Cardiac fibroblast (primary cell): ENCODE measurements at regions not wholly inside any gene's neighbourhood (a gene's known extent, or its start where the extent isn't known, plus 50 kb on each side); places are given as distances from the start of the nearest gene placed in this dataset.
"Not testable (repeated sequence)": the region's sequence is repeated elsewhere in the genome, so short reads cannot be mapped to it uniquely, and the experiment has no call there.

ENCODE experiments used
- DNase-seq, 2 donors: peaks; one replicate each; pipeline versions ENCODE4 v3.0.0 to v3.0.0-alpha.2; 2010; ENCODE audit warnings: low read depth in 2 of 2
- H3K4me3 ChIP-seq, 2 donors: replicated peaks in 1 of 2; 1 replicate in 1 of 2; 2 replicates in 1 of 2; pipeline ENCODE4 v1.5.1; 2011; ENCODE audit warnings: low read depth in 2 of 2, low read length in 2 of 2, mild to moderate bottlenecking in 2 of 2, moderate library complexity in 1 of 2
- TF ChIP-seq, protein P1 (sequence below): IDR thresholded peaks from one replicate; pipeline ENCODE4 v1.5.1; 2011; ENCODE audit warnings: low read depth, mild to moderate bottlenecking, low read length, inconsistent platforms

DNA sequence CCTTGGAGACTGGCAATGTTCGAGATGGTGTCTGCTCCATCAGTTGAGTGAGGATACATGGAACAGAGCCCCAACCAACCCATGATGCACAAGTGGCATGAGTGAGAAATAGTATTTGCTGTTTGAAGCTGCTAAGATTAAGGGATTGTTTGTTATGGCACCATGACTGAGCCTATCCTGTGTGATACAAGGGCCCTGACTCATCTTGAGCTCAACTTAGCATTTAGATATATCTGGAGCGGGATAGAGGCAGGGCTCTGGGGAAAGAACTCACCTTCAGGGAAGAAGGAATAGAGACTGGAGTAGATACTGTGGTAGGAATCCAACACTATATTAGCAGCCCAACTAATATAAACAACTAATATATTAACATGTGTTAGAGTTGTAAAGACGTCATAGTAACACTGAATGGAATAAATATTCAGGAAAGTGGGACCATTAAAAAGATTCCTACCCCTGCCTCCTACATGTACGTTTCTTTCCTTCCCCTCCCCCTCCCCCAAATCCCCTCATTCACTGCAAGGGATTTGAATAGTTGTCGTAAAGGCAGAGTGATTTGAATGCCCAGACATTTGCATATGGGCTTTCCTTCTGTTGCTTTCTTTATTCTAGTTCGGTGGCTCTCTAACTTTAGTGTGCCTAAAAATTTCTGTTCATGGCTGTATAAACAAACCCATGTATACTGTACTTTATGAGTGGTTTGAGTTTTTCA lies 106.6 kb upstream of the POU3F1 start:
- no peak overlapping the region for H3K4me3 ChIP-seq
- DNase-seq: no peak
- TF ChIP-seq, protein P1, sequence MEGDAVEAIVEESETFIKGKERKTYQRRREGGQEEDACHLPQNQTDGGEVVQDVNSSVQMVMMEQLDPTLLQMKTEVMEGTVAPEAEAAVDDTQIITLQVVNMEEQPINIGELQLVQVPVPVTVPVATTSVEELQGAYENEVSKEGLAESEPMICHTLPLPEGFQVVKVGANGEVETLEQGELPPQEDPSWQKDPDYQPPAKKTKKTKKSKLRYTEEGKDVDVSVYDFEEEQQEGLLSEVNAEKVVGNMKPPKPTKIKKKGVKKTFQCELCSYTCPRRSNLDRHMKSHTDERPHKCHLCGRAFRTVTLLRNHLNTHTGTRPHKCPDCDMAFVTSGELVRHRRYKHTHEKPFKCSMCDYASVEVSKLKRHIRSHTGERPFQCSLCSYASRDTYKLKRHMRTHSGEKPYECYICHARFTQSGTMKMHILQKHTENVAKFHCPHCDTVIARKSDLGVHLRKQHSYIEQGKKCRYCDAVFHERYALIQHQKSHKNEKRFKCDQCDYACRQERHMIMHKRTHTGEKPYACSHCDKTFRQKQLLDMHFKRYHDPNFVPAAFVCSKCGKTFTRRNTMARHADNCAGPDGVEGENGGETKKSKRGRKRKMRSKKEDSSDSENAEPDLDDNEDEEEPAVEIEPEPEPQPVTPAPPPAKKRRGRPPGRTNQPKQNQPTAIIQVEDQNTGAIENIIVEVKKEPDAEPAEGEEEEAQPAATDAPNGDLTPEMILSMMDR: no peak

- DNase-seq: no peak
- no peak overlapping the region for H3K4me3 ChIP-seq
These were observed 105.9 kb upstream of the POU3F1 start for GRCh38 chr1:38152351-38153065.

DNA sequence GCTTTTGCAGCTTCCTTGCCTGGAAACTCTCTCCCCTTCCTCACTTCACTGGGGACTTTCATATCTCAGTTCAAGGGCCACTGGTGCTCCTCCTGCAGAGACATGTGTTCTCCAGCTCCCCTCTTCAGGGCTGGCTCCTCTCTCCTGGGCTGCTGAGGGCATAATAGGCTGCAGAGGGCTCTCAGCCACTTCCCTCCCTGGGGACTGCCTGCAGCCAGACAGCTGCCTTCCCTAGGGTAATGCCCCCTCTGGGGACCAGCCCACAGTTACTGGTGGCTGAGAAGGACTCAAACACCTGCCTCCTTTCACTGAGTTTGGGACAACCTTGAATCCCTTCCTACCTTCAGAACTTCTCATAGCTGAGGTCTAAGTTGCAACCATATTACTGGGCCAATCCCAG lies 104.8 kb upstream of the POU3F1 start:
- DNase-seq: no peak
- TF ChIP-seq, protein P1: no peak

More at GRCh38 chr1:38152351-38153065, 105.9 kb upstream of the POU3F1 start:
- TF ChIP-seq, protein P1: no peak

DNA sequence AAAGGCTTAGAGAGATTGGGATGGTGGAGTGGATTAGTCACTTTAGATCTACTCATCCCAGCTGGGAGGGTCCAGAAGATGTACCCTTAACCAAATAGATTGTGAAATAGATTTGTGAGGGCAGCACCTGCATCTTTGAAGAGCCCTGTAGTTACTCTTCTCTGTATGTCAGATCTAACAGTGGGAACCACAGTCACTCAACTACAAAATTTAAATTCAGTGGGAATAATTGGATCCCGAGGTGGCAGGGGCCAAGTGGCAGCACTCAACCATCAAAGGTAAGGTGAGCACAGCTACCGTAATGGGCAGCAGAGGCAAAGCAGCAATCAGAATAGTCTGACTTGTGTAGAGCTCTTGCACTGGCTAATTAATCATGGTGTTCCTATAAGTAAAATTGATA lies 99.5 kb upstream of the POU3F1 start:
- not testable (repeated sequence) for DNase-seq, H3K4me3 ChIP-seq

More for the DNA sequence above, 104.8 kb upstream of the POU3F1 start:
- H3K4me3 ChIP-seq: no peak overlapping the region

DNA sequence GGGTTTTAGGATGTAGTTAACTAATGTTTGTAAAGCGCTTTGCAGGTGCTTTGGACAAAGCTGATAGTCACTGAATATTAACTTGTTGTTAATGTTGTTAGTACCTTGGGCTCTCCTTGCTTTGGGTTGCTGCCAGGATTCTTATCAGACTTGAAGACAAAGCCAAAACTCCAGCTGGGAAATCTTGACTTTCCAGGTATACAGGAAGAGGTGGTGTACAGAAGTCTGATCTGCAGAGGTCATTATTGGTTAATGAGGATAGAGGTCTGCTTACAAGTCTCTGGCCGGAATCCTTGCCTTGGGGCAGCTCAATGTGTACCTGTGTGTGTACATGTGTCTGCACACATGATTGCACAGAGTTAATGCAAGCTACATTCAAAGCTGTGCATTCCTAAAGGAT lies 96.0 kb upstream of the POU3F1 start:
- DNase-seq: no peak
- no peak overlapping the region for H3K4me3 ChIP-seq
- TF ChIP-seq, protein P1: no peak

DNA sequence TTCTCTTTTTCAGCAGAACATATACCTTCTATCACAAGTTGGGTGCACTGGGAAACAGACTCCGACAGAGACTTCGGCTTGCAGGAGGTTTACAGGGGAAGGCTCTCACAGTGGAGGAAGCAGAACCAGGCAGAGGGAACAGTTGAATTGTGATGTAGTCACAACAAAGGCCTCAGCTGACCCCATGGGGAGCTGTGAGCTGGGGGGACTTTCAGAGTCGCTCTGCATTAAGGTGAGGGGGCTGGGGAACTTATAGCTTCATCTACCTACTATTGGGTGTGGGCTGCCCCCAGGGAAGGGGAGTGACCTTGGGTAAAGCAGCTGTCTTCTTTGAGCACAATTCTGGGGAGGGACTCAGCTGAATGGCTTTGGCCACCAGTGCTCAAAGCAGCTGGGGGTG lies 94.9 kb upstream of the POU3F1 start:
- H3K4me3 ChIP-seq: no peak overlapping the region
- DNase-seq: no peak
- TF ChIP-seq, protein P1: no peak

DNA sequence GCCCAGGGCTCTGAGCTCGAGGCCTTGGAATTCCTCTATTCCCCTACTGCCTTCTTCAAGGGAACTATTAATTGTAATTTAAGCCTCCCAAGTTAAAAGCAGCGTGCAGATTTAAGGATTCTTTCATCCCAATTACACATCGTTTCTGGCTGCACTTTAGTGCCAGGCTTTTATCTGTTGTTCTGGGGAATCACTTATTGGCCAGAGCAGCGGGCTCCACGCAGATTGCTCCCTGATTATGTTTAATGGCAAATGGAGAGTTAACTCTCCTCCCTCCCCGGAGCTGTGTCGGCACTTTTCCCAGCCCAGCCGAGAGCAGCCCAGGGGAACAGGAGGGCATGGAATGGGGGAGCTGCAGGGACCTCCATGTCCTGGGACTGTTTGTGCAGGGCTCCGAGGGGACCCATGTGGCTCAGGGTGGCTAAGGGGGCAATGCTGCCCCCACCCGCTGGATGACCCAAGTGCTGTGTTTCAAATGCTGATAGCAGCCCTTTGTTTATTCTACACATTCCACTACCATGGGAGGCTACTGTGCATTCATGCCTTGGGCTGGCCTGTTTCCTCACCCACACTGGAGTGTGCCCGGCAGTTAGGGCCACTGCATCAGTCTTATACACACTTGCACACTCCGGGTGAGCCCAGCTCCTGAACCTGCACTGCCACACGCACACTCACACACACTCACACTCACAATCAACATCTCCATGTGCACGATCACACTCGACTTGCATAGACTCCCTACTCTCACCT lies 93.3 kb upstream of the POU3F1 start:
- H3K4me3 ChIP-seq: no peak overlapping the region
- no peak for DNase-seq
- TF ChIP-seq, protein P1: no peak
